K562 (cell line): ENCODE measurements at regions not wholly inside any gene's neighbourhood (a gene's known extent, or its start where the extent isn't known, plus 50 kb on each side); places are given as distances from the start of the nearest gene placed in this dataset.

Source experiments
- ATAC-seq: fragments of 200-7000 bp; cut with Tn5 transposase; 3 replicates; pipeline ENCODE4 v1.9.1; 2020; ENCODE audit warnings: moderate library complexity
- BruUV-seq: library from RNA; stranded (reverse); fragments of 400-500 nt; replicated peaks from 2 replicates; lab custom pipeline; 2021; lab: Mats Ljungman, UMichigan
- CTCF ChIA-PET: fragments of 300-600 bp; formaldehyde crosslinking; extraction: SDS; loops from one replicate; lab custom pipeline; 2021; ENCODE audit warnings: low intra/inter-chr PET ratio; lab: Yijun Ruan, JAX
- POLR2A ChIA-PET: fragments of 300-600, 350-650 bp; sonication (Branson Sonifier 250); formaldehyde crosslinking; extraction: SDS; loops from one replicate; lab custom pipeline; 2021; ENCODE audit warnings: antibody characterized with exemption, inconsistent platforms; lab: Yijun Ruan, JAX
- DNase-seq, 4 experiments: peaks; one replicate each; pipeline versions ENCODE4 v3.0.0 to v3.0.0-alpha.2; 2011 to 2018; ENCODE audit warnings: low spot score in 3 of 4, mixed read lengths in 3 of 4; ENCODE audit errors: extremely low read depth in 1 of 4
- FAIRE-seq: peaks from 2 replicates; lab custom pipeline; 2011; peaks lifted over from hg19 to GRCh38; lab: Jason Lieb, UNC
- H2AFZ ChIP-seq: 2 replicates; pipeline ENCODE4 v1.6.0; 2011; ENCODE audit warnings: low read depth, low read length, control low read depth, inconsistent platforms
- H3K27ac ChIP-seq: fragments of 200-600 bp; 3 replicates; pipeline ENCODE4 v1.8.0; 2011; ENCODE audit warnings: low read depth, mild to moderate bottlenecking, control low read depth, inconsistent platforms, low read length, moderate library complexity, mixed read lengths; ENCODE audit errors: extremely low read depth
- H3K27me3 ChIP-seq, 2 experiments: fragments of 300-600 bp in 1 of 2; 2 replicates in 1 of 2; 3 replicates in 1 of 2; pipeline versions ENCODE4 v1.6.0 to v1.8.0; 2011; ENCODE audit warnings: inconsistent platforms in 2 of 2, low read length in 2 of 2, mild to moderate bottlenecking in 1 of 2, mixed read lengths in 1 of 2, moderate library complexity in 1 of 2; ENCODE audit not compliant: control insufficient read depth in 2 of 2, insufficient read depth in 2 of 2
- H3K36me3 ChIP-seq: fragments of 300-600 bp; 3 replicates; pipeline ENCODE4 v1.8.0; 2011; ENCODE audit warnings: mild to moderate bottlenecking, low read length, inconsistent platforms; ENCODE audit not compliant: control insufficient read depth, insufficient read depth
- H3K4me1 ChIP-seq, 2 experiments: fragments of 200-600 bp in 1 of 2; replicated peaks in 1 of 2; 2 replicates in 1 of 2; 3 replicates in 1 of 2; pipeline versions ENCODE4 v1.5.1 to v1.8.0; 2011; ENCODE audit warnings: inconsistent platforms in 2 of 2, low read length in 2 of 2, mild to moderate bottlenecking in 1 of 2, mixed read lengths in 1 of 2, moderate library complexity in 1 of 2; ENCODE audit not compliant: control insufficient read depth in 2 of 2, insufficient read depth in 2 of 2
- H3K4me2 ChIP-seq: 2 replicates; pipeline ENCODE4 v1.6.1; 2011; ENCODE audit warnings: low read length, control low read depth, inconsistent platforms, mixed read lengths; ENCODE audit not compliant: insufficient read depth
- H3K4me3 ChIP-seq: fragments of 200-600 bp; sonication (generic), shearing (Covaris generic); 2 replicates; pipeline ENCODE4 v1.5.1; 2016; ENCODE audit warnings: control low read depth, inconsistent platforms
- H3K79me2 ChIP-seq: fragments of 200-600 bp; 3 replicates; pipeline ENCODE4 v1.8.0; 2011; ENCODE audit warnings: low read length, inconsistent platforms; ENCODE audit not compliant: control insufficient read depth, insufficient read depth
- H3K9ac ChIP-seq, 2 experiments: 2 replicates each; pipeline versions ENCODE4 v1.6.0 to v1.6.1; 2011; ENCODE audit warnings: low read depth in 2 of 2, low read length in 2 of 2, control low read depth in 1 of 2, inconsistent platforms in 1 of 2, mild to moderate bottlenecking in 1 of 2, mixed read lengths in 1 of 2; ENCODE audit not compliant: insufficient read depth in 1 of 2
- H3K9me1 ChIP-seq: one replicate; pipeline ENCODE4 v1.6.0; 2011; ENCODE audit warnings: inconsistent platforms, mild to moderate bottlenecking, low read length, moderate library complexity; ENCODE audit not compliant: control insufficient read depth, insufficient read depth
- H3K9me3 ChIP-seq: replicated peaks from 2 replicates; pipeline ENCODE4 v1.5.1; 2011; ENCODE audit warnings: low read depth, low read length, inconsistent platforms; ENCODE audit not compliant: control insufficient read depth, insufficient read depth
- H4K20me1 ChIP-seq: replicated peaks from 2 replicates; pipeline ENCODE4 v1.6.1; 2011; ENCODE audit warnings: low read length, inconsistent platforms, mixed read lengths; ENCODE audit not compliant: control insufficient read depth, insufficient read depth
- FOXA1 ChIP-seq: fragments of 450-650 bp; IDR thresholded peaks from 2 replicates; pipeline ENCODE4 v1.6.1; 2016; ENCODE audit warnings: mild to moderate bottlenecking, borderline replicate concordance
- MCM3 ChIP-seq: fragments of 450-650 bp; IDR thresholded peaks from 2 replicates; pipeline ENCODE4 v1.6.1; 2016
- ZNF224 ChIP-seq: sonication (generic); formaldehyde crosslinking; IDR thresholded peaks from 2 replicates; pipeline ENCODE4 v1.8.0; 2022; ENCODE audit warnings: mild to moderate bottlenecking, missing genetic modification reagents
- ZNF316 ChIP-seq: fragments of 450-650 bp; IDR thresholded peaks from 2 replicates; pipeline ENCODE4 v1.6.1; 2016
- WGBS: fragments of 100-300 bp; shearing (Covaris generic); methylation state at CpG from one replicate; pipeline ENCODE4 v1.1.6; 2016; ENCODE audit warnings: low coverage, mixed read lengths; ENCODE audit not compliant: insufficient coverage; ENCODE audit errors: missing lambda C conversion rate; 5-methylcytosine and 5-hydroxymethylcytosine counted together
- in situ Hi-C: fragments of 300-500 bp; cut with MboI; formaldehyde crosslinking; loops from 4 replicates; pipeline ENCODE4 v1.15.0; 2018; ENCODE audit warnings: inconsistent platforms, mixed read lengths
- intact Hi-C: fragments of 100-400 bp; cut with micrococcal nuclease; formaldehyde crosslinking; loops from 2 replicates; pipeline ENCODE4 v1.14.2; 2022
- TF ChIP-seq, protein P1 (sequence below): fragments of 450-650 bp; IDR thresholded peaks from 2 replicates; pipeline ENCODE4 v1.6.1; 2017; ENCODE audit warnings: antibody characterized with exemption
- TF ChIP-seq, protein P2 (sequence below): fragments of 250-450 bp; sonication (Bioruptor Pico); IDR thresholded peaks from 2 replicates; pipeline ENCODE4 v1.5.0; 2022; ENCODE audit warnings: mild to moderate bottlenecking

DNA sequence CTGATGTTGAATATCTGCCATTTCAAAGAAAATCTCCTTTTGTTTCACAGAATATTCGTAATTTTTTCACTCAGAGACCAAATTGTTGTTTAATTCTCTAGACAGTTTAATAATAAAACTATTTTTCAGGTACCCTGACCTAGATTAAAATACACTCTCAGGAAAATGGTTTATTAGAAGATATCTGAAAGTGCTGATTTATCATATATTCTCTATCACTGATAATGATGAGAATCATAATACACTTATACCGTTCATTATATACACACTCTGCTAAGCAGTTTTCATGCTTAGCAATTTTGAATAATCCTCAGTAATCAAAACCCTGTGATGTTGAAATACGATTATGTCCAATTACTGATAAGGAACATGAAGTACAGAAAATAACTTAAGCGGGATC, 772.9 kb upstream of the CRIM1 start:
- Histone ChIP-seq H4K20me1 (no peaks in the 10 kb centered on the region), H3K4me1 (no peaks in the 10 kb centered on the region), H3K27me3 (no peaks in the 10 kb centered on the region), H3K4me3 (no peak overlapping the region), H3K9ac (no peak overlapping the region), H3K79me2 (no peaks in the 10 kb centered on the region), H3K36me3 (no peaks in the 10 kb centered on the region), H3K9me3 (no peaks in the 10 kb centered on the region), H3K9me1 (no peaks in the 10 kb centered on the region), H3K4me2 (no peak overlapping the region), H2AFZ (no peak overlapping the region), H3K27ac (no peak overlapping the region)
- CTCF ChIA-PET, result no interaction called here
- WGBS, result 3% methylated on average over 4 of the region's 4 CpGs
- ATAC-seq (no peak), FAIRE-seq (no peak), DNase-seq (no peak)
- intact Hi-C loops, result no loop called here
- no TSS peak for BruUV-seq
- in situ Hi-C loops, result no loop called here
- POLR2A ChIA-PET, result no interaction called here
- TF ChIP-seq, protein P1, sequence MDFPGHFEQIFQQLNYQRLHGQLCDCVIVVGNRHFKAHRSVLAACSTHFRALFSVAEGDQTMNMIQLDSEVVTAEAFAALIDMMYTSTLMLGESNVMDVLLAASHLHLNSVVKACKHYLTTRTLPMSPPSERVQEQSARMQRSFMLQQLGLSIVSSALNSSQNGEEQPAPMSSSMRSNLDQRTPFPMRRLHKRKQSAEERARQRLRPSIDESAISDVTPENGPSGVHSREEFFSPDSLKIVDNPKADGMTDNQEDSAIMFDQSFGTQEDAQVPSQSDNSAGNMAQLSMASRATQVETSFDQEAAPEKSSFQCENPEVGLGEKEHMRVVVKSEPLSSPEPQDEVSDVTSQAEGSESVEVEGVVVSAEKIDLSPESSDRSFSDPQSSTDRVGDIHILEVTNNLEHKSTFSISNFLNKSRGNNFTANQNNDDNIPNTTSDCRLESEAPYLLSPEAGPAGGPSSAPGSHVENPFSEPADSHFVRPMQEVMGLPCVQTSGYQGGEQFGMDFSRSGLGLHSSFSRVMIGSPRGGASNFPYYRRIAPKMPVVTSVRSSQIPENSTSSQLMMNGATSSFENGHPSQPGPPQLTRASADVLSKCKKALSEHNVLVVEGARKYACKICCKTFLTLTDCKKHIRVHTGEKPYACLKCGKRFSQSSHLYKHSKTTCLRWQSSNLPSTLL, result no peak
- TF ChIP-seq ZNF224 (CRISPR knock-in tag) (no peak), MCM3 (no peak), FOXA1 (no peak), ZNF316 (peak; percentile 29; the same call in 1 of the 2 replicates)
- TF ChIP-seq, protein P2, sequence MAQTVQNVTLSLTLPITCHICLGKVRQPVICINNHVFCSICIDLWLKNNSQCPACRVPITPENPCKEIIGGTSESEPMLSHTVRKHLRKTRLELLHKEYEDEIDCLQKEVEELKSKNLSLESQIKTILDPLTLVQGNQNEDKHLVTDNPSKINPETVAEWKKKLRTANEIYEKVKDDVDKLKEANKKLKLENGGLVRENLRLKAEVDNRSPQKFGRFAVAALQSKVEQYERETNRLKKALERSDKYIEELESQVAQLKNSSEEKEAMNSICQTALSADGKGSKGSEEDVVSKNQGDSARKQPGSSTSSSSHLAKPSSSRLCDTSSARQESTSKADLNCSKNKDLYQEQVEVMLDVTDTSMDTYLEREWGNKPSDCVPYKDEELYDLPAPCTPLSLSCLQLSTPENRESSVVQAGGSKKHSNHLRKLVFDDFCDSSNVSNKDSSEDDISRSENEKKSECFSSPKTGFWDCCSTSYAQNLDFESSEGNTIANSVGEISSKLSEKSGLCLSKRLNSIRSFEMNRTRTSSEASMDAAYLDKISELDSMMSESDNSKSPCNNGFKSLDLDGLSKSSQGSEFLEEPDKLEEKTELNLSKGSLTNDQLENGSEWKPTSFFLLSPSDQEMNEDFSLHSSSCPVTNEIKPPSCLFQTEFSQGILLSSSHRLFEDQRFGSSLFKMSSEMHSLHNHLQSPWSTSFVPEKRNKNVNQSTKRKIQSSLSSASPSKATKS, result no peak
